ENCODE measurements at regions not wholly inside any gene's neighbourhood (a gene's known extent, or its start where the extent isn't known, plus 50 kb on each side); places are given as distances from the start of the nearest gene placed in this dataset.

DNA sequence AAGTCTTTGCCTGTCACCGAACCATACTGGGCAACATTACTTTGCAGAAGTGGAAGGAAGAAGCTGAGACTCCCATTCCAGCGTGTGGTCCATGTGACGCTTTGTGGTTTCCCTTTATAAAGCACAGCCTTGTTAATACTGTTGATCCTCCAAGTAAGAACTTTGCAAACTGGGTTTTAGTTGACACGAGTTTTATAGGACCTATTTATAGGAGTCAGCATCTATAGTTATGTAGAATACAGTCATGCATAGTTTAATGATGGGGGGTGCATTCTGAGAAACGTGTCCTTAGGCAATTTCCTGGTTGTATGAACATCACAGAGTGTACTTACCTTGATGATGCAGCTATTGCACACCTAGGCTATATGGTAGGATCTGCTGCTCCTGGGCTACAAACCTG lies 1879.4 kb upstream of the TENM3 start:
- intact Hi-C loops (cut with micrococcal nuclease): no loop called here
- Mint-ChIP-seq H3K36me3 (ENCODE audit: low read depth) (no peaks in the 10 kb centered on the region), H3K4me3 (ENCODE audit: low read depth) (no peak overlapping the region), H3K9me3 (peaks cover 14% of the 10 kb centered on the region), H3K4me1 (ENCODE audit: low read depth) (no peaks in the 10 kb centered on the region), H3K27me3 (ENCODE audit: low read depth) (no peaks in the 10 kb centered on the region), H3K27ac (no peak overlapping the region)
- no peak for DNase-seq (ENCODE audit: low spot score)

DNA sequence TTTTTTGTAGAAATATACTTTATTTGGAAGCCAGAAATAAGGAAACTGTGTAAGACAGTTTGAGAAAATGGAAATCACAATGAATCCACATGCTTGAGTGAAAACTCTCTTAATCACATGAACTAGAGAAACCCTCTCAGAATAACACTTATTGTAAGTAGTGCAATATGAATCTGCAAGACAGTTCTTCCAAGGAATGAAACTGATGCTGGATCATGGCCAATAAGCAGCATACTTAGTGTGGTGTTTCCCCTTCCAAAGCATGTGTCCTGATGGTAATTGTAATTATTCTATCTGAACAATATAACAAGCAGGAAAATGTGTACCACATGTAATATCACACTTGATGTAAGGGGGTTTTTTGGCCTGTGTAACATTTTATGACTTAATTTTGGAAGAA lies 1870.5 kb upstream of the TENM3 start:
- no peak for DNase-seq (ENCODE audit: low spot score)
- no peak overlapping the region for H3K4me3 Mint-ChIP-seq (ENCODE audit: low read depth)
- intact Hi-C loops (cut with micrococcal nuclease): no loop called here
- peaks cover 5% of the 10 kb centered on the region for H3K9me3 Mint-ChIP-seq
- no peak overlapping the region for H3K27ac Mint-ChIP-seq
- H3K36me3 Mint-ChIP-seq (ENCODE audit: low read depth): no peaks in the 10 kb centered on the region
- H3K27me3 Mint-ChIP-seq (ENCODE audit: low read depth): no peaks in the 10 kb centered on the region
- no peaks in the 10 kb centered on the region for H3K4me1 Mint-ChIP-seq (ENCODE audit: low read depth)

DNA sequence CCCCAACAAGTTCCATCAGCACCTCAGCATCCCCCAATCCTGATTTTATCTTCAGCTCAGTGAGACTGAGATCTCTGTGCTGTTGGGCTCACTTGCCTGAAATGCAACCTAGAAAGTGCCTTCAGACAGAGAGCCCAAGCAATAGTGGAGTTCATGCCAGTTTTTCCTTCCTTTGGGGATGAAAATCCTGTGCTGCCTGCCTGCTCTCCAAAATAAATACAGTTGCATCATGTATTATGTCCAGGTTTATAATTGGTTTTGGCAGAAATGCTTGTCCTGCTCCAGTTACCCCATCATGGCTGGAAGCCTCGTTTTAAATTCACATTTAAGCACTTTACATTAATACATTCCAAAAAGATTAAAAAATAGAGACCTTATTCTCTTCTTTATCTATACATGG lies 1865.5 kb upstream of the TENM3 start:
- no peak overlapping the region for H3K4me3 Mint-ChIP-seq (ENCODE audit: low read depth)
- H3K4me1 Mint-ChIP-seq (ENCODE audit: low read depth): no peaks in the 10 kb centered on the region
- no peak for DNase-seq (ENCODE audit: low spot score)
- no peaks in the 10 kb centered on the region for H3K27me3 Mint-ChIP-seq (ENCODE audit: low read depth)
- intact Hi-C loops (cut with micrococcal nuclease): no loop called here
- peaks cover 10% of the 10 kb centered on the region for H3K9me3 Mint-ChIP-seq
- H3K36me3 Mint-ChIP-seq (ENCODE audit: low read depth): no peaks in the 10 kb centered on the region
- no peak overlapping the region for H3K27ac Mint-ChIP-seq

DNA sequence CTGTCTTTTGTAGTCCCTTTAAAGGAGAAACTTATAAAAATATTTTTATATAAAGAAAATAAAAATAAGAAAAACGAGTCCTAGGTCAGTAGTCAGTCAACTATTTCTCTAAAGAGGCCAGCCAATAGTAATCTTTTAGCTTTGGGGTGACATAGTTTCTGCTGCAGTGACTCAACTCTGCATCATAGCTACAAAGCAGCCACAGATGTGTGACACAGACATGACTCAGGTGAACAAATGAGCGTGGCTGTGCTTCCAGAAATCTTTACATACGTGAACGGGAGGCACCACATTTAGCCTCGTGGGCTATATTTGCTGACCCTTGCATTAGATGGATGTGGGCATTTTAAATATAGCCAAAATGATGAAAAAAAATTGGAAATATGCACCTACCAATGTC lies 1862.5 kb upstream of the TENM3 start:
- Mint-ChIP-seq H3K4me1 (ENCODE audit: low read depth) (no peaks in the 10 kb centered on the region), H3K27me3 (ENCODE audit: low read depth) (no peaks in the 10 kb centered on the region), H3K4me3 (ENCODE audit: low read depth) (no peak overlapping the region), H3K27ac (no peak overlapping the region), H3K9me3 (peaks cover 10% of the 10 kb centered on the region), H3K36me3 (ENCODE audit: low read depth) (no peaks in the 10 kb centered on the region)
- DNase-seq (ENCODE audit: low spot score): no peak
- intact Hi-C loops (cut with micrococcal nuclease): no loop called here

DNA sequence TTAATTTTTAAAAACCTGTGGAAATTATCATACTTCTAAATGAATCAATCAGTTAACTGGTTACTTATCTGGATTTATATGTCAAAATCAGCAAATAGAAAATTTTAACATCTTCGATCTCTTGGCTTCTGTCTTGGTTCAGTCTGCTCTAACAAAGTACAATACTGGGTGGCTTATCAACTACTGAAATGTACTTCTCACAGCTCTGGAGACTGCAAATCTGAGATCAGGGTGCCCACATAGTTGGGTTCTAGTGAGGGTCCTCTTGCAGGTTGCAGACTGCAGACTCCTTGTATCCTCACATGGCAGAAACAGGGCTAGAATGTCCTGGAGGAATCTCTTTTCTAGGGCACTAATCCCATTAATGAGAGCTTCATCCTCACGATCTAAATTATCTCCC lies 1851.6 kb upstream of the TENM3 start:
- H3K4me1 Mint-ChIP-seq (ENCODE audit: low read depth): no peaks in the 10 kb centered on the region
- H3K9me3 Mint-ChIP-seq: no peaks in the 10 kb centered on the region
- no peaks in the 10 kb centered on the region for H3K36me3 Mint-ChIP-seq (ENCODE audit: low read depth)
- intact Hi-C loops (cut with micrococcal nuclease): no loop called here
- no peak overlapping the region for H3K4me3 Mint-ChIP-seq (ENCODE audit: low read depth)
- no peak overlapping the region for H3K27ac Mint-ChIP-seq
- no peaks in the 10 kb centered on the region for H3K27me3 Mint-ChIP-seq (ENCODE audit: low read depth)
- DNase-seq (ENCODE audit: low spot score): no peak

DNA sequence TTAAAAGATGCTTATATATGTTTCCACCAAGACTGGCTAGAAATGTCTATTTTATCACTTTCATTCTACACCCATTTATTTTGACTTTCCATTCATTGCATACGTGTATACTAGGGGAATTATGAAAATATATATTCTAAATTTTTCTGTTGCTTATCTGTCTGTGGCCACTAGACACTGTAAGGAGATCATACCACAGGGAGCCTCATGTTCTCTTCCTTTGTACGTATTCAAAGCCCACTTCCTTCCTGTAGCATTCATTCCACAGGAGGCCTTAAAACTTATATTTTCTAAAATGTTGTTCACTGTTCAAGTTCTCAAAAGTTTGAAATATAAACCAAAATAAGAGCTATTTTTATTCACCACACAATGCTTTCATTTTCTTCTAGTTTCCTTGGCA lies 1848.9 kb upstream of the TENM3 start:
- H3K36me3 Mint-ChIP-seq (ENCODE audit: low read depth): no peaks in the 10 kb centered on the region
- intact Hi-C loops (cut with micrococcal nuclease): no loop called here
- no peak overlapping the region for H3K4me3 Mint-ChIP-seq (ENCODE audit: low read depth)
- no peaks in the 10 kb centered on the region for H3K4me1 Mint-ChIP-seq (ENCODE audit: low read depth)
- H3K9me3 Mint-ChIP-seq: no peaks in the 10 kb centered on the region
- no peaks in the 10 kb centered on the region for H3K27me3 Mint-ChIP-seq (ENCODE audit: low read depth)
- no peak overlapping the region for H3K27ac Mint-ChIP-seq
- no peak for DNase-seq (ENCODE audit: low spot score)

DNA sequence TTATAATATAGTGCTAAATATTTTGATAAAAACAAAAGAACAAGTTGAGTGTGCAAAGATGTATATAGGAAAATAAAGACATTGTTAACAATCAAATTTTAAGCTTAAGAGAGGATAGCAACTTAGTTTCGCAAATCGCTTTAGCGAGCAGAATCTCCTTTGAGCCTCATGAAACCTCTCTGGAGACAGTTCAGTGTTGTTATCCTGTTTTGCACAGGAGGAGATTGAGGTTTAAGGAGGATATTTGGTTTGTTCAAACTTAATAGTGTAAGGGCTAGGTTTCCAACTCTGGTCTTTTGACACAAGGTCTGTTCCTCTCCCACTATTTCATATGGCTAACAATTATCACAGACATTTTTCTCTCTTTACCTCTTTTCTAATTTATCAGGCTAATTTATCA lies 1848.5 kb upstream of the TENM3 start:
- Mint-ChIP-seq H3K36me3 (ENCODE audit: low read depth) (no peaks in the 10 kb centered on the region), H3K9me3 (no peaks in the 10 kb centered on the region), H3K27me3 (ENCODE audit: low read depth) (no peaks in the 10 kb centered on the region), H3K27ac (no peak overlapping the region), H3K4me1 (ENCODE audit: low read depth) (no peaks in the 10 kb centered on the region), H3K4me3 (ENCODE audit: low read depth) (no peak overlapping the region)
- no peak for DNase-seq (ENCODE audit: low spot score)
- intact Hi-C loops (cut with micrococcal nuclease): no loop called here

DNA sequence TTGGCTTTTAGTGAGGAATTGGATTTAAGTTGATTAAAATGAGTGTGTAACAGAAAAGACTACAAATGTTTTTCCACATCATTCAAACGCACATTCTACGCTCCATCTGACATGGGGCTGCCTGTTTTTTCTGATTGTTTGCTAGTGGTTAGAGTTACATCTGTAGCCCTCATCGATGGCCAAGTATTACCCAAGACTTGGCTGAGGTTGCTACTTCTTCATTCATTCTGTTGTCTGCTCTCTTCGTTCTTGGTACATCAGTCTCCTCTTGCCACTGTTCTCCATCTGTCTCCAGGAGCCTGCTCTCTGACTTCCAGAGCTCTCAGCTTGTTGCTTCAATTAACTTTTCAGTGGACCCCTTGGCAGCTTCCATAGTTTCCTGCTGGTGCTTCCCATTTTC lies 1844.6 kb upstream of the TENM3 start:
- H3K4me3 Mint-ChIP-seq (ENCODE audit: low read depth): no peak overlapping the region
- H3K27ac Mint-ChIP-seq: no peak overlapping the region
- intact Hi-C loops (cut with micrococcal nuclease): no loop called here
- no peak for DNase-seq (ENCODE audit: low spot score)
- no peaks in the 10 kb centered on the region for H3K27me3 Mint-ChIP-seq (ENCODE audit: low read depth)
- peaks cover 11% of the 10 kb centered on the region for H3K9me3 Mint-ChIP-seq
- no peaks in the 10 kb centered on the region for H3K36me3 Mint-ChIP-seq (ENCODE audit: low read depth)
- no peaks in the 10 kb centered on the region for H3K4me1 Mint-ChIP-seq (ENCODE audit: low read depth)

DNA sequence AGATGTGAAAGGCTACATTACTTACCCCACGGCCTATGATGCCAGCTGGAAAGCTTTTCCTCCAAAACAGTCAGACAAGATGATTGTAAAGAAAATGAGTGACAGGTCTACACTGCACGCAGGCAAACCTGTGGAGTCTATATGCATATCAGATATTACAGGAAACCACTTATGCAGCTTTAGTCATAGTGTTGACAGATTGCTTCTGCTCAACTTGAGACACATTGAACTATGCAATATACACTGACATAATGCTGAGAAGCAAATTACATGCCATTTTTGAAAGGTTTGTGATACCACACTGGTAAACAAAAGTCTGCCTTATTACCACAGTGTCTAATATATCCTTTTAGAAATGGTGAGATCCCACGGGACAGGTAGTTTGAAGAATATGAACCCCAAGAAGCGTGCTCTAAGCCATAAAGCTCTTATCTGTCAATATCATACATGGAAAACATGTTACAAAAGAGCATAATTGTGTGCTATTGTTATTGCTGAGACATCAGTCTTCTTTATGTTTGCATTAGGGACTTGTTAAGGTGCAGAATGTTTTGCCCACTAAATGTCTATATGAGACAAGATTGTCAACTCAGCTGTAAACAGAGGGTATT lies 1835.8 kb upstream of the TENM3 start:
- no peaks in the 10 kb centered on the region for H3K4me1 Mint-ChIP-seq (ENCODE audit: low read depth)
- intact Hi-C loops (cut with micrococcal nuclease): no loop called here

DNA sequence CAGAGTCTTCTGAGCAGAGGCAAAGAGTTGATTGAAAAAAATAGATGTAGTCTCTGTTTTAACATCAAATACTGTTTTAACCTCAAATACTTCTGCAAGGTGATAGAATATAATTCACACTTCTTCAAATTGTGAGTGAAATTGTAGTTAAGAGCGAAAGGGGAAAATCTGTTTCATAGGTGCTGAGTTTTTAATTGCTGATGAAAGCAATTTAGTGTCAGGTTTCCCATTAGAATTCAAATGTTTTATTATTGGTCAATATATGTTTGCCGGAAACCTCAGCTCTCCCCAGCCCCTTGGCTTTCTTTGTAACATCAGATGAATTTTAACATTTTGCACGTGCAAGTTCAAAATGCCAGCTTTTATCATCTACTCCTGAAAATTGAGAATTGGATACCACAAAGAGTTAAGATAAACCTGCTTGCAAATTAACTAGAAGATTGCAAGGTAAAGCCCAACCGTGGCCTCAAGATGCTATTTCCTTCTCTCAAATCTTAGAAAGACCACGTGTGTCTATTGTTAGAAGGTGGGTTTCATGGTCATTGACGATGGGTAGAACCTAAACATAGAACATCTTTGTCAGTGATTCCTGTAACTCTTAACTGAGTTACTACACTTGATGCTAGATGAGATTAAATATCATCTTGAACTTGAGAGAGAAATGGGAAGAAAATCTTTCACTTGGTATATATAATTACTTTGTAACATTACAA lies 1824.2 kb upstream of the TENM3 start:
- no peaks in the 10 kb centered on the region for H3K4me1 Mint-ChIP-seq (ENCODE audit: low read depth)

More for the DNA sequence above, 1835.8 kb upstream of the TENM3 start:
- no peak overlapping the region for H3K27ac Mint-ChIP-seq
- H3K36me3 Mint-ChIP-seq (ENCODE audit: low read depth): no peaks in the 10 kb centered on the region
- no peak for DNase-seq (ENCODE audit: low spot score)
- H3K27me3 Mint-ChIP-seq (ENCODE audit: low read depth): no peaks in the 10 kb centered on the region
- H3K4me3 Mint-ChIP-seq (ENCODE audit: low read depth): no peak overlapping the region
- H3K9me3 Mint-ChIP-seq: peaks cover 6% of the 10 kb centered on the region

DNA sequence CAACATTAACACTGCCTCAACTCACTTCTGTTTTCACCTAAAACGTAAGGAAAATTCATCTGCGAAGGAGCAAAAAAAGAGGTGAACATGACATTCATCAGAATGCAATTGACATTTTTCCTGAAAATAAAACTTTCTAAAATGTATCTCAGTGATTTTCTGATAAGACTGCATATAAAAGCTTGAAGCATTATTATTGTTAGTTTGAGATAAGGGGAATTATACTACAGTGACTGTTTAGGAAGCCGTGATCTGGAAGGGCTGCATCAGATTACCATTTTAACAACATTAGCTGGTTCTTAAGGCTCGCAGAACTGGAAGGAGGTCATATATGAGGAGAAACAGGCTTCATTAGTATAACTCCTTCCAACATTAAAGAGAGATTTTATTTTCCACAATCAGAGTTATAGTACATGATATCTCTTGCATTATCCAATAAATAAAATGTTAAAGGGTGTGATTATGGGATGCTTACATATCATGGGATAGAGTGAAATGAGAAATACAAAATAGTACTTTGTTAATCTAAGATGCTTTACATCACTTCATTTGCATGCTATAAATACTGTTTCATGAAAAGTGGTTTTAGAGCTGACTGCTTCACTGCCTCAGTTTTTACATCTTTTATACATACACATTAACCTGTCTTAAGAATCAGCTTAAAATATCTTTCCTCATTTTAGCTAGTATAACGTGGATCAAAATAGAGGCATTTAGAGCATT lies 1820.1 kb upstream of the TENM3 start:
- H3K9me3 Mint-ChIP-seq: peaks cover 7% of the 10 kb centered on the region
- no peak overlapping the region for H3K4me3 Mint-ChIP-seq (ENCODE audit: low read depth)

More for the DNA sequence above, 1824.2 kb upstream of the TENM3 start:
- Mint-ChIP-seq H3K27ac (no peak overlapping the region), H3K36me3 (ENCODE audit: low read depth) (no peaks in the 10 kb centered on the region), H3K9me3 (peaks cover 9% of the 10 kb centered on the region), H3K4me3 (ENCODE audit: low read depth) (no peak overlapping the region), H3K27me3 (ENCODE audit: low read depth) (no peaks in the 10 kb centered on the region)
- DNase-seq (ENCODE audit: low spot score): no peak
- intact Hi-C loops (cut with micrococcal nuclease): no loop called here

DNA sequence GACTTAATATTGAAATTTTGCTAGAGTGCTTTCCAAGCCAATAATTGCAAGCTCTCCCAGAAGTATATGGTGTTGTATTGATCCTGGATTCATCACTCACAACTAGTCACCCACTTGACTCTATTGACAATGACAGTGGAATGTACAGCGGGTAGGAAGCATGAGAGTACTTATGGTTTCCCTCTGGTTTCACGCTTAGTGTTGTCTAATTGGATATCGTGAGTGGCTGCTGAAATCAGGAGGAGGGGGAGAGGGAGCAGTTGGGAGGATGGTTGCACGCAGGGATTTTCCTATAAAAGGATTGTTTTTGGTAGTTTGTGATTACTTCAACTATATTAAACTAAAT lies 1819.5 kb upstream of the TENM3 start:
- DNase-seq (ENCODE audit: low spot score): no peak
- no peaks in the 10 kb centered on the region for H3K36me3 Mint-ChIP-seq (ENCODE audit: low read depth)
- peaks cover 7% of the 10 kb centered on the region for H3K9me3 Mint-ChIP-seq
- no peaks in the 10 kb centered on the region for H3K4me1 Mint-ChIP-seq (ENCODE audit: low read depth)
- no peak overlapping the region for H3K4me3 Mint-ChIP-seq (ENCODE audit: low read depth)
- no peak overlapping the region for H3K27ac Mint-ChIP-seq
- intact Hi-C loops (cut with micrococcal nuclease): no loop called here
- no peaks in the 10 kb centered on the region for H3K27me3 Mint-ChIP-seq (ENCODE audit: low read depth)

More for the DNA sequence above, 1820.1 kb upstream of the TENM3 start:
- DNase-seq (ENCODE audit: low spot score): no peak
- H3K27me3 Mint-ChIP-seq (ENCODE audit: low read depth): no peaks in the 10 kb centered on the region
- no peak overlapping the region for H3K27ac Mint-ChIP-seq
- H3K36me3 Mint-ChIP-seq (ENCODE audit: low read depth): no peaks in the 10 kb centered on the region
- H3K4me1 Mint-ChIP-seq (ENCODE audit: low read depth): no peaks in the 10 kb centered on the region
- intact Hi-C loops (cut with micrococcal nuclease): no loop called here

DNA sequence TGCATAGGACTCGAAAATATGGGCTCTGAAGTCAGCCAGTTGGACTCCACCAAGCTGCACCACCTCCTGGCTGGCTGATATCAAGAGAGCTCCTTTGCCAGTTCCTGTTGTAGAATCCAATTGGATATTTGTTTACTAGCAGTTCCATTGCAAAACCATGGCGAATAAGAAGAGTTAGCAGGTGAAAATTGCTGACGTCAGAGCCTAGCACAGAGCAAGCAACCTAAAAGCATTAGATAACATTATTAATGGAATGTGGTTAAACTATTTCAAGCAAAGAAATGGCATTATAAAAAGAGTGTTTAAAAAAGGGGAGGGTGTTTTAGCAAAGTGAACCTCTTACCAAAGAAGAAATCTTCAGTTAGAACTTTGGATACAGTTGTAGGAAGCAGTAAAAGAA lies 1816.3 kb upstream of the TENM3 start:
- Mint-ChIP-seq H3K27me3 (ENCODE audit: low read depth) (no peaks in the 10 kb centered on the region), H3K4me1 (ENCODE audit: low read depth) (no peaks in the 10 kb centered on the region), H3K27ac (no peak overlapping the region), H3K4me3 (ENCODE audit: low read depth) (no peak overlapping the region), H3K9me3 (peaks cover 7% of the 10 kb centered on the region), H3K36me3 (ENCODE audit: low read depth) (no peaks in the 10 kb centered on the region)
- no peak for DNase-seq (ENCODE audit: low spot score)
- intact Hi-C loops (cut with micrococcal nuclease): no loop called here

Data from activated T-helper 2 cell treated with anti-CD3 and anti-CD28 coated beads, Interferon-gamma antibody, Interleukin-2, Interleukin-4, amounts not matched to agents 10 μg/mL and 5 μg/mL and 100 μg/mL, durations not matched to agents 14 hours and 24 hours and 36 hours (primary cell).